ENCODE measurements at regions not wholly inside any gene's neighbourhood (a gene's known extent, or its start where the extent isn't known, plus 50 kb on each side); places are given as distances from the start of the nearest gene placed in this dataset.
"Not testable (repeated sequence)": the region's sequence is repeated elsewhere in the genome, so short reads cannot be mapped to it uniquely, and the experiment has no call there.

DNA sequence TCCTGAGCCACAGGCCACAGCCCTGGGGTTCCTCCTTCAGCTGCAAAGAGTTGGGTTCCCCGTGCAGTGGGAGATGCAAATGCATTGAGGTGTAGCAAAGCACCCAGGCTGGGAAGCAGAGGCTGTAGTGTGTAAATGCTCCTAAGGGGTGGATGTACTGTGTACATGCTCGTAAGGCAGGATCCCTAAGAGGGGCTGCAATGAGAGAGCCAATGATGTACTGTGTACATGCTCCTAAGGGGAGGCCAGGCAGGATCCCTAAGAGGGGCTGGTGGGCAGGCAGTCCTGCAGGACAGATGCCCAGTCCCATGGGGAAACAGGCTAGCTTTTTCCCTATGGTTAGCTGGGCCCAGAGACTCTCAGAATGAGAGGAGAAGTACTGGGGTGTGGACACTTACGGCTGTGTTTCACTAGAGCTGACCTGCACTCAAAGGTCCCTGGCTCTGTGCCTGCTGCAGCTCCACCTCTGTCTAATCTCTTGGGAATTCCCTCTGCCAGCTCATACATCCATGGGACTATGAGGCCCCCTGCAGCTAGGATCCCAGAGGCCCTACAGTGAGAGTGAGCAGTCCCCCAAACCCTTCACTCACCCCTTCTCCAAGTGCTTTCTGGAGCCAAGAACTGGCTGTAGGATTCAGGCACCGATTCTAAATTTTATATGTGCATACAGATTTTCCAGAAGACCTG lies 261.9 kb upstream of the LUZP2 start:
- no peak overlapping the region for H3K4me3 Mint-ChIP-seq
- H3K9me3 Mint-ChIP-seq = peaks cover 2% of the 10 kb centered on the region
- ATAC-seq = no peak
- no peaks in the 10 kb centered on the region for H3K36me3 Mint-ChIP-seq
- H3K4me1 Mint-ChIP-seq = no peaks in the 10 kb centered on the region
- no peak overlapping the region for H3K27ac Mint-ChIP-seq
- no peaks in the 10 kb centered on the region for H3K27me3 Mint-ChIP-seq

DNA sequence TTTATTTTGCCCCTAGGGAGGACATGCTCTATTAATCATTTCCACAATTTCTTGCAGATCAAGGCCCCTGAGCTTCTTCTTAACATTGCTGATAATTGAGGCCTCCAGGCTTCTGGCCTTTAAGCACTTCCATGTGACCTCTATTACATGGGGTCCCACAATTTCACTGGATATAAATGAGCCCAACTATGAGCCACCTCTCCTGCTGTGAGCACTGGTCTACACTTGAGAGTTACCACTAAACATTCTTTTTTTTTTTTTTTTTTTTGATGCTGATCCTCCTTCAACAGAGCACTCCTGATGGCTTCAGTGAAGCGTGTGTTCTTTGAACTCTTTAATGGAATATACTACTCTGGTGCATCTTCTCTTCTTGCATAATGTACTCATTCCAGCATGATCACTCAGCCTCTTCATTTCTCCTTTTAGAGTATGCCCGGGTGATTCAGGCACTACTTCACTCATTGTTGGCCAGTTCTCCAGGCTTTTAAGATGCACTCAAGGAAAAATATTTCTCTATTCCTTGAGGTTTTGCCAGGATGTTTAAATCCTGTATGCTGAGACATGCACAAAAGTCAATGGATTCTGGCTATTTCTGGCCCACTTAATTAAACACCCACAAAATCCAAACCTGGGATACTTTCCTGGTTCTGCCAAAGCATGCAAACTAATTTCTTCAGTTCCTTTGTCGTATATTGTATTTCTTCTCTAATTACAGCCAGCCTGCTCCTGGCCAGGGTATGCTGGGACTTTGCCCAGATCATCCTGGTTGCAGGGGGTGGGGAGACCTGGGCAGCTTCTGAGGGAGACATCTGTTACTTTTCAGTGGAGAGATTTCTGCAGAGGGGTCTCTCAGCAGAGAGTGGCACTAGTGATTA lies 257.8 kb upstream of the LUZP2 start:
- no peak overlapping the region for H3K27ac Mint-ChIP-seq
- no peaks in the 10 kb centered on the region for H3K36me3 Mint-ChIP-seq
- H3K27me3 Mint-ChIP-seq = no peaks in the 10 kb centered on the region
- H3K4me3 Mint-ChIP-seq = no peak overlapping the region
- H3K4me1 Mint-ChIP-seq = no peaks in the 10 kb centered on the region
- peaks cover 3% of the 10 kb centered on the region for H3K9me3 Mint-ChIP-seq
- ATAC-seq = no peak

DNA sequence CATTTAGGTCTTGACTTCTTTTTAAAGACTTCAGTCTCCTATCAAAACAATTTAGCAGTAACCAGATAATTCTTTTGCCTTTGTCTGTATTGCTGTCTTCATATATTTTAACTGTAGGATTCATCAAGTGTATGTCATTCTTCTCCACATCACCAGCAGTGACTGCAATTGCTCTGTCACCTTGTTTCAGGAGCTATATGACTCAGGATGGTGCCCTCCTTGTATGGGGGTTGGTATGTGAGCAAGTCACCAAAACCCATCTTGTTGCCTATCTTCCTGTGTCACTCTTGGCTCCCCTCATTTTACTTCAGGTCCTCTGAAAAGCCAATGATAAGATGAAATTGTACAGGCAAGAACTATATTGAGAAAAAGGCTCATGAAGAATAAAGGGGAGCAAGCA lies 256.9 kb upstream of the LUZP2 start:
- no peak for ATAC-seq
- Mint-ChIP-seq H3K27ac (no peak overlapping the region), H3K36me3 (no peaks in the 10 kb centered on the region), H3K27me3 (no peaks in the 10 kb centered on the region), H3K4me1 (no peaks in the 10 kb centered on the region), H3K9me3 (peaks cover 6% of the 10 kb centered on the region), H3K4me3 (no peak overlapping the region)

DNA sequence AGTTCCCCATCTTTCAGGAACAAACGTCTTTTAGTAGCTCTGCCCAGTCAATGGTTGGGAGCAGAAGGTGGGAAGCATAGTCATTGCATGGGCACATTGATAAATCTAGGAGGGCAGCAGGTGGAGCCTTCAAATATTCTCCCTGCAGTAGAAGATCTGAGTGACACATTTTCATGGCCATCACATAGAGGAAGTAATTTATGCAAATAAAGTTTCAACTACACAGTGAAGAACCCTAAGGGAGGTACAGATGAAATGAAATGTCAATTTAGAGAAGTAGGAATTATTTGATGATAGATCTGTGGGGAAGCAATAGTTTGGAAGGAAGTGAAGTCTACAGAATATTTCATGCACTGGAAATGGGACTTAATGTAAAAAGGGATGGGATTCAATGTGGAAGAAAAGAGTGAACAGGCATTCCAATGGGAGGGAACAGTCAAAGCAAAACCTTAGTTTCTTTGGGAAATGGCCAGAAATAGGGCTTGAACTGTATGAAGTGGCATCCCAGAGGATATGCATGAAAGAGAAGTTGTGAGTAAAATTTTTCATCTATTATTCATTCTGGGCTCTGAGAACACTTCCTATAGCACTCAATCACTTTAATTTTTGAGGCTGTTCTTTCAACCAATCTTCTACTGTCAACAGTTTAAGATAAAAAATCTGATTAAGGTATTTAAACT lies 256.2 kb upstream of the LUZP2 start:
- H3K36me3 Mint-ChIP-seq = no peaks in the 10 kb centered on the region

DNA sequence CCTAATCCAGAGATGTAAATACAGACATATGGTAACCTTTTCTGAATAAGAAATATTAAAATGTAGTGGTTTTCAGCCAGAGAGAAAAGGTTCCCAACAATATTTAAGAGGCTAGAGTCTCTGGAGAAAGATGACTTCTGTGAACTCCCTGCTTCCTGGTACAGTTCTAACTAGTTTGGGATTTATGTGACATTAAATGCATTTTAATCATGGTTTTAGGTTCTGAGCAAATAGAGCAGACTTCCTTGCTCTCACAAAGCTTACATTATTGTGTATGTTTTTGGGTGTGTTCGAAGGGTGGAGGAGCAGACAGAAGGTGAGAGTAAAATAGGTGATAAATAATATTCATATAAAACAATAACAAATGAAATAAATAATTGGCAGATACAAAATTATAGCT lies 250.1 kb upstream of the LUZP2 start:
- H3K9me3 Mint-ChIP-seq = peaks cover 8% of the 10 kb centered on the region
- no peaks in the 10 kb centered on the region for H3K4me1 Mint-ChIP-seq
- no peaks in the 10 kb centered on the region for H3K36me3 Mint-ChIP-seq
- H3K27ac Mint-ChIP-seq = no peak overlapping the region
- no peak overlapping the region for H3K4me3 Mint-ChIP-seq
- H3K27me3 Mint-ChIP-seq = no peaks in the 10 kb centered on the region
- ATAC-seq = no peak

More for the DNA sequence above, 256.2 kb upstream of the LUZP2 start:
- Mint-ChIP-seq H3K4me3 (no peak overlapping the region), H3K9me3 (peaks cover 8% of the 10 kb centered on the region), H3K27me3 (no peaks in the 10 kb centered on the region), H3K27ac (no peak overlapping the region), H3K4me1 (no peaks in the 10 kb centered on the region)
- ATAC-seq = no peak

DNA sequence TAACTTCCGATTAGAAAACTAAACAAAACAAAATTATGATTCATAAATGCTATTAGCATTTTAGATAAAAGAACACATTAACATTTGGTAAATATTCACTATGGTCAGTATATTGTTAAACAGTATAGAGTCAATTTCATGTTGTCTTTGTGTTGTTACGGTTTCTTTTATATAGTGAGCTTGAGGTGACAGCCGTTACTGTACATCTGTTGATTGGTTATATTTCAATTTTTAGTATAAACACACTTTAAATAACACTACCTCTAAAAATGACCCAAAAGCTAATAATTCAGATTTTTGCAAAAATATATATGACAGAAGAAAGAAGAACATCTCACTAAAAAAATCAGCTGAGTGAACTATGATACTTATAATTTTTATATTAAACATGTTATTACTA lies 249.0 kb upstream of the LUZP2 start:
- Mint-ChIP-seq H3K4me3 (no peak overlapping the region), H3K36me3 (no peaks in the 10 kb centered on the region), H3K4me1 (no peaks in the 10 kb centered on the region), H3K9me3 (peaks cover 11% of the 10 kb centered on the region), H3K27ac (no peak overlapping the region), H3K27me3 (no peaks in the 10 kb centered on the region)
- ATAC-seq = no peak

DNA sequence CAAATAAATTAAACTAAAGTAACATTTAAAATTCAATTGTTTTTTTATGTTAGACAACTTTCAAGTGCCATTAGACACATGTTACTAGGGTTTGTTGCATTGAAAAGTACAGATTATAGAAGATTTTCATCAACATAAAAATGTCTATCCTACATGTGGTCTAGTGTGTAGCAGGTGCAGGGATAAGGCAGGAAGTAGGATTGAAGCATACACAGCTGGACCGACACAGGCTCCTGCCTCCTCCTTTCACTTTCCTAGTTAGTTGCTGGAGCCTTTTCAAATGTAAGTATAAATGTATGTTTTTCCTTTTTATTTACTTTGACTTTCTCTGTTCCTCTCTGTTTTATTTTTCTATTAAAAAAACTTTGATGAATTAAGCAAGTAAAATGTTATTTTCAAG lies 246.9 kb upstream of the LUZP2 start:
- no peak for ATAC-seq
- Mint-ChIP-seq H3K36me3 (no peaks in the 10 kb centered on the region), H3K27me3 (no peaks in the 10 kb centered on the region), H3K4me1 (no peaks in the 10 kb centered on the region), H3K9me3 (peaks cover 8% of the 10 kb centered on the region), H3K4me3 (no peak overlapping the region), H3K27ac (no peak overlapping the region)

DNA sequence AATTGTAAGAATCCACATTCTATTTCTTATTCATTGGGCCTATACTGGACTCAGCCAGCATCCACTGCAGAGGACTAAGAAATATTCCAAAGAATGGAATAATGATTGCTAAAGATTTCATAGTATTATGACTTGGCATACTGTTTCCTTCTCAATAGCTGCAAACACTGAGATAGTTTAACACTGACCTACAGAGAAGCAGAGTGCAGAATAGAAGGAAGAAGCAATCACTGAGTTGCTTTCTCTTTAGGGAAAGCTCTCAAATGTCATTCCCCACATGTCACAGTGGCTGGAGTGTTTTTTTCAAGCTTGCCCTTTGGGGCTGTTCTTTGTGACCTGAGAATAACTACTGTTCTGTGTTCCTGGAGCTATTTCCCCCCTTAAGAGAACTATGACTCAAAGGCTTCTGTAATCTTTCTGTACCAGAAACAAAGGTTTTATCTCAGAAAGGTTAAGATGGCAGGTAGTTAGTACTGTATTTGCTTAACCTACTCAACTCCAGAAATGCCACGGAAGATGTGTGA lies 243.6 kb upstream of the LUZP2 start:
- Mint-ChIP-seq H3K4me1 (no peaks in the 10 kb centered on the region), H3K36me3 (no peaks in the 10 kb centered on the region), H3K27ac (no peak overlapping the region), H3K4me3 (no peak overlapping the region), H3K9me3 (peaks cover 6% of the 10 kb centered on the region), H3K27me3 (no peaks in the 10 kb centered on the region)
- ATAC-seq = no peak

DNA sequence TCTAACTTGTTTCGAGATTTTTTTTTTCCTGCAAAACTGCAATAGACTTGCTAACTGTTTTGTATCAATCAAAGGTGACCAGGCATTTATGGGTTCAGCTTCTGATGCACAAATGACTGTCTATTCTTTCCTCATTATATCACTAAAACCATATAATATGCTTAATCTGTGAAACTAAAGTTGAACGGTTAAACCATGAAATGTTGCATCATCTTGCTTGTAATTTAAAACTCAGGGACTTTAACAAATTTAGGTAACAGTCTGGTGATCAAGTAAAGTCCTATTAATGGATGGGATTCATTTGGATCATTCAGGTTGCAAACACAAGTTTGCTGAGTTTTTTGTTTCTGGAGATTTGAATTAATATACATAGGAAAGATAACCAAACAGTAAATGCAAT lies 232.0 kb upstream of the LUZP2 start:
- no peak overlapping the region for H3K4me3 Mint-ChIP-seq
- H3K27me3 Mint-ChIP-seq = no peaks in the 10 kb centered on the region
- H3K9me3 Mint-ChIP-seq = peaks cover 4% of the 10 kb centered on the region
- ATAC-seq = no peak
- no peaks in the 10 kb centered on the region for H3K36me3 Mint-ChIP-seq
- no peaks in the 10 kb centered on the region for H3K4me1 Mint-ChIP-seq
- H3K27ac Mint-ChIP-seq = no peak overlapping the region

DNA sequence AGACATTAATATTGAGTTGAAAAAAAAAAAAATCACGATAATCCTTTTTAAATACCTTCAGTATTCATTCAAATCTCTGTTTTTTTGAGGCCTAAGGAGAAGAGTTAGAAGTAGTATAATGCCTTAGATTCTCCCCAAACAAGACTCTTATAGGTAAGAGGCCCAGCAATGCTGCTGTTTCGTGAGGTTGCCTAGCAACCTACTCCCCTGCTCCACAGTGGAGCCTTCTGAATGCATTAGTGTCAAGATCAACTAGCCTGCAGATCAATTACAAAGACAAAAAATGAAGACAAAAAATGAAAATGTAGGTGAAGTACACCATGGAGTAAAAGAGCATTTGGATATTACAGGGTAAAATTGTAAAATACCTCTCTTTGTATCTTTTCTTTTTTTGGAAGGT lies 229.8 kb upstream of the LUZP2 start:
- Mint-ChIP-seq H3K27me3 (no peaks in the 10 kb centered on the region), H3K27ac (no peak overlapping the region), H3K9me3 (peaks cover 4% of the 10 kb centered on the region), H3K4me3 (no peak overlapping the region), H3K36me3 (no peaks in the 10 kb centered on the region), H3K4me1 (no peaks in the 10 kb centered on the region)
- no peak for ATAC-seq

DNA sequence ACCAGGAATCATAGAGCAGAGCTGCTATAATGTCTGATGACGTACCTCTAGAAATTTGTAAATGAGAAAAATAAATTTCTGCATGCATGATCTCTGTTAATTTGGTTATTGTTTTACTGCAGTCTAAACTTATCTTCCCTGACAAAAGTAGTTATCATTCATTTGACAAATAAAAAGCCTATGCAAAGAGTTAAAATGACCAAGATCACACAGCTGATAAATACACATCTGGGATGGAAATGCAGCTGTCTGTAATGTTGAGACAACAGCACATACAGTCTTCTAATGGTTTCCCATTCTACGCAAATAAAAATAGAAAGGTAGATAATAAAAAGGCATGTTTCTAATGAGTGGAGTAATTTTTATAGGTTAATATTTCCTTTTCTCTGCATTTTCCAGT lies 225.1 kb upstream of the LUZP2 start:
- no peaks in the 10 kb centered on the region for H3K27me3 Mint-ChIP-seq
- H3K36me3 Mint-ChIP-seq = no peaks in the 10 kb centered on the region
- no peak overlapping the region for H3K4me3 Mint-ChIP-seq
- peaks cover 4% of the 10 kb centered on the region for H3K9me3 Mint-ChIP-seq
- H3K27ac Mint-ChIP-seq = no peak overlapping the region
- ATAC-seq = no peak
- H3K4me1 Mint-ChIP-seq = no peaks in the 10 kb centered on the region

DNA sequence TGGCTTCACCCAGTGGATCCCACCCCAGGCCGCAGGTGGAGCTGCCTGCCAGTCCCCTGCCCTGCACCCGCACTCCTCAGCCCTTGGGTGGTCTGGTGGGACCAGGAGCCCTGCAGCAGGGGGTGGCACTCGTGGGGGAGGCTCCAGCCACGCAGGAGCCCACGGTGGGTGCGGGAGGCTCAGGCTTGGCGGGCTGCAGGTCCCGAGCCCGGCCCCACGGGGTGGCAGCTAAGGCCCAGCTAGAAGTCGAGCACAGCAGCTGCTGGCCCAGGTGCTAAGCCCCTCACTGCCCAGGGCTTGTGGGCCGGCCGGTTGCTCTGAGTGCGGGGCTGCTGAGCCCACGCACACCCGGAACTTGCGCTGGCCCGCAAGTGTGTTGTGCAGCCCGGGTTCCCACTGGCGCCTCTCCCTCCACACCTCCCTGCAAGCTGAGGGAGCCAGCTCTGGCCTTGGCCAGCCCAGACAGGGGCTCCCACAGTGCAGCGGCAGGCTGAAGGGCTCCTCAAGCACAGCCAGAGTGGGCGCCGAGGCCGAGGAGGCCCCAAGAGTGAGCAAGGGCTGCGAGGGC lies 222.6 kb upstream of the LUZP2 start:
- not testable (repeated sequence) for H3K4me1 Mint-ChIP-seq, H3K36me3 Mint-ChIP-seq, H3K27me3 Mint-ChIP-seq, H3K4me3 Mint-ChIP-seq, H3K9me3 Mint-ChIP-seq, H3K27ac Mint-ChIP-seq, ATAC-seq

DNA sequence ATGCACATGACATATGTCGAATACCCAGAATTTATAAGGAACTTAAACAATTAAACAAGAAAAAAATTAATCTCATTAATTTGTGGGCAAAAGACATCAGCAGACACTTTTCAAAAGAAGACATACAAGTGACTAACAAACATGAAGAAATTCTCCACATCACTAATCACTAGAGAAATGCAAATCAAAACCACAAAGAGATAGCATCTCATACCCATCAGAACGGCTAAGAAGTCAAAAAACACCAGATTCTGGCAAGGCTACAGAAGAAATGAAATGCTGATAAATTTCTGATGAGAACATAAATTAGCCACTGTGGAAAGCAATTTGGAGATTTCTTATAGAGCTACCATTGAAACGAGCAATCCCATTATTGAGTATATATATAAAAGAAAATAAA lies 210.6 kb upstream of the LUZP2 start:
- ATAC-seq = no peak
- Mint-ChIP-seq H3K4me1 (no peaks in the 10 kb centered on the region), H3K27ac (no peak overlapping the region)

DNA sequence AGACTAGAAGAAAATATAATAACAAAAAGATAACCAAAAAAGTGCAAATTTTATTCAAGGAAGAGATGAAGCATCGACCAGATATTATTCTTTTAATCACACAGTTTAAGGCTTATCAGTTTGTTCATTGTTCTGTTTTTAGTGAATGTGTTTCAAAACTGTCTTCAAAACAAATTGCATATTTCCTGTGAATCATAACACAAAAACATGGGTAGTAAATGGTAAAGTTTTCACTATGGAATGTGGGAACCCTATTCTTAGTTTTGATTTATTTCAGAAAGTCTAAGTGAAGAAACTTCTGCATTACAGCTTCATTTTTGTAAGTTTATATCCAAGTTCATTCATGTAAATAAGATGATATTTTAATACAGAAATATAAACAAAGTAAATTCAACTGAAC lies 207.6 kb upstream of the LUZP2 start:
- peaks cover 19% of the 10 kb centered on the region for H3K9me3 Mint-ChIP-seq
- ATAC-seq = no peak
- H3K27ac Mint-ChIP-seq = no peak overlapping the region
- no peaks in the 10 kb centered on the region for H3K36me3 Mint-ChIP-seq
- H3K4me3 Mint-ChIP-seq = no peak overlapping the region
- H3K4me1 Mint-ChIP-seq = no peaks in the 10 kb centered on the region
- no peaks in the 10 kb centered on the region for H3K27me3 Mint-ChIP-seq

More for the DNA sequence above, 210.6 kb upstream of the LUZP2 start:
- H3K9me3 Mint-ChIP-seq = peaks cover 14% of the 10 kb centered on the region
- H3K27me3 Mint-ChIP-seq = no peaks in the 10 kb centered on the region
- H3K4me3 Mint-ChIP-seq = no peak overlapping the region
- H3K36me3 Mint-ChIP-seq = no peaks in the 10 kb centered on the region

DNA sequence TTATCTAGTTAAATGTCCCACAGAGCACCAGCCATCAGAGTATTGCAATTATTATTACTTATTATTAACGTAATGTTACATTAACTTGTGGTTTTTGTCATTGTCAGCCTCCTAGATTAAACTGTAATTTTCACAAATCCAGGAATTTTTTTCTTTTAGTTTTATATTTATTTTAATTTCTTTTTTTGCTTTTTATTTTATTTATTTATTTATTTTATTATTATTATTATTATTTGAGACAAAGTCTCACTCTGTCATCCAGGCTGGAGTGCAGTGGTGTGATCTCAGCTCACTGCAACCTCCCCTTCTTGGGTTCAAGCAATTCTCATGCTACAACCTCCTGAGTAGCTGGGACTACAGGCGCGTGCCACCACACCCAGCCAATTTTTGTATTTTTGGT lies 202.9 kb upstream of the LUZP2 start:
- Mint-ChIP-seq H3K9me3 (peaks cover 7% of the 10 kb centered on the region), H3K4me1 (no peaks in the 10 kb centered on the region), H3K36me3 (no peaks in the 10 kb centered on the region), H3K27me3 (no peaks in the 10 kb centered on the region), H3K27ac (no peak overlapping the region), H3K4me3 (no peak overlapping the region)
- ATAC-seq = no peak
